Retinal pigment epithelial cell (primary cell): ENCODE measurements at regions not wholly inside any gene's neighbourhood (a gene's known extent, or its start where the extent isn't known, plus 50 kb on each side); places are given as distances from the start of the nearest gene placed in this dataset.

Source experiments
- DNase-seq: peaks from one replicate; pipeline ENCODE4 v3.0.0-alpha.2; 2010; ENCODE audit warnings: low read depth
- H3K4me3 ChIP-seq: 2 replicates; pipeline ENCODE4 v1.5.1; 2011; ENCODE audit warnings: mild to moderate bottlenecking, low read length, control low read depth, moderate library complexity
- TF ChIP-seq, protein P1 (sequence below): conservative IDR thresholded peaks from 2 replicates; pipeline ENCODE4 v1.5.1; 2011; ENCODE audit warnings: low read depth, low read length, control low read depth, inconsistent platforms

DNA sequence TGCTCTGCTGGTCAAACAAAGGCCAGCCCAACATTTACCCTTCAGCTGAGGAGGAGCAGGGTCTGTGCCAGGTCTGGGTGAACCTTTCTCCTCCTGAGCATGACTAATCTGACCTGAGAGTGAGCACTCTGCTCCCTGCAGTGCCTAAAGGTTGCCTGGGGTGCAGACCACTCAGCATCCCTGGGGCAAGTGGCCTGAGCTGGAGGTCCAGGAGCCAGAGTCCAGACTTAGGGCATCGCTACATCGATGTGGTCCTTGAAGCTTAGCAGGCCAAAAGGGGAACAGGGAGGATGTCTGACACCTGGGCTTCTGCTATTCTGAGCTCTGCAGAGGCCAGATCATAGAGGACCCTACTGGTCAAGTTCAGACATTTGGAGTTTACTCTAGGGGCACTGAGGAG, 119.1 kb downstream of the FAM43A start:
- TF ChIP-seq, protein P1, sequence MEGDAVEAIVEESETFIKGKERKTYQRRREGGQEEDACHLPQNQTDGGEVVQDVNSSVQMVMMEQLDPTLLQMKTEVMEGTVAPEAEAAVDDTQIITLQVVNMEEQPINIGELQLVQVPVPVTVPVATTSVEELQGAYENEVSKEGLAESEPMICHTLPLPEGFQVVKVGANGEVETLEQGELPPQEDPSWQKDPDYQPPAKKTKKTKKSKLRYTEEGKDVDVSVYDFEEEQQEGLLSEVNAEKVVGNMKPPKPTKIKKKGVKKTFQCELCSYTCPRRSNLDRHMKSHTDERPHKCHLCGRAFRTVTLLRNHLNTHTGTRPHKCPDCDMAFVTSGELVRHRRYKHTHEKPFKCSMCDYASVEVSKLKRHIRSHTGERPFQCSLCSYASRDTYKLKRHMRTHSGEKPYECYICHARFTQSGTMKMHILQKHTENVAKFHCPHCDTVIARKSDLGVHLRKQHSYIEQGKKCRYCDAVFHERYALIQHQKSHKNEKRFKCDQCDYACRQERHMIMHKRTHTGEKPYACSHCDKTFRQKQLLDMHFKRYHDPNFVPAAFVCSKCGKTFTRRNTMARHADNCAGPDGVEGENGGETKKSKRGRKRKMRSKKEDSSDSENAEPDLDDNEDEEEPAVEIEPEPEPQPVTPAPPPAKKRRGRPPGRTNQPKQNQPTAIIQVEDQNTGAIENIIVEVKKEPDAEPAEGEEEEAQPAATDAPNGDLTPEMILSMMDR, result no peak
- no peak overlapping the region for H3K4me3 ChIP-seq
- no peak for DNase-seq

DNA sequence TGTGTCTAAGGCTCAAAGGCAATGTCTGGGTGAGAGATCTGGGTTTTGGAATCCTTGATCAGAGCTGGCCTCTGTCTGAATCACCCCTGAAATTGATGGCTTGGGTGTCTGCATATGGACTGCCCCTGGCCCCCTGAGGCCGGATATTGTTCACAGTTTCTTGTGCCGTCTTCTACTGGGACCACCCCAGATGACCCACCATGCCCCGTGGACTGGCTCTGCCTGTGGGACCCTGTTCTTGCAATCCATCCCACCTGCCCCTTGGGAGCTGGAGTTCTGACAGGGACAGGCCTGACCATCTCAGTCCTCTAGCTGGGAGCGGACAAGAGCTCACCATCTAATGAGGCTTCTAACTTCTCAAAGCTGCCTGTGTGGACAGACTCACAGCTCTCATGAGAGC, 119.9 kb downstream of the FAM43A start:
- DNase-seq, result no peak
- H3K4me3 ChIP-seq, result no peak overlapping the region
- TF ChIP-seq, protein P1, result no peak

DNA sequence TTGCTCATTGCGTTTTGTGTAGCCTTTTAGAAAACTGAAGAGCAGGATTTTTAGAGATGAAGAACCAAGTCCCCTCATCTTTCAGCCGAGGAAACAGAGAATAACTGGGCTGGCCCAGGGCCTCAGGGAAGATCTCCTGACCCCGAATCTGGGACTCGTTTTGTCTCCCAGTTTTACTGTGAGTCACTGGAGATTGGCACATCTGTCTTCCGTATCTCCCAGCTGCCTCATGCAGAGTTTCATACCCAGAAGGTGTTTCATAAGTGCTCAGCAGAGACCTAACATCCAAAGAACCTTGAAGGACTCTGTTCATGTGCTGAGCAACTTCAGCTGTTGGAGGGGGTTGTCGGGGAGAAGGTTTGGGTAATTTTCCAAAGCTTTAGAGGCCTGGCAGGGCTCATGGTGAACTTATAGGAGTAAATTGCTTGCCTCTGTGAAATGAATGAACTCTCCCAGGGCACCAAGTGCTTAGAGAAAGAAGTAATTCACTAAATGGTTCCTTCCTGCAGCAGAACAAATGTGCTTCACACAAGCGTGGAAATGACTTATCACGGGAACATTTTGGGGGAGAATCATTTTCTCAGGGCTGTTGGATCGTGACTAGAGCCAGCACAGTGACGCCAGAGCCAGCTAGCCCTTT, 121.4 kb downstream of the FAM43A start:
- TF ChIP-seq, protein P1, result no peak
- DNase-seq, result no peak
- no peak overlapping the region for H3K4me3 ChIP-seq

DNA sequence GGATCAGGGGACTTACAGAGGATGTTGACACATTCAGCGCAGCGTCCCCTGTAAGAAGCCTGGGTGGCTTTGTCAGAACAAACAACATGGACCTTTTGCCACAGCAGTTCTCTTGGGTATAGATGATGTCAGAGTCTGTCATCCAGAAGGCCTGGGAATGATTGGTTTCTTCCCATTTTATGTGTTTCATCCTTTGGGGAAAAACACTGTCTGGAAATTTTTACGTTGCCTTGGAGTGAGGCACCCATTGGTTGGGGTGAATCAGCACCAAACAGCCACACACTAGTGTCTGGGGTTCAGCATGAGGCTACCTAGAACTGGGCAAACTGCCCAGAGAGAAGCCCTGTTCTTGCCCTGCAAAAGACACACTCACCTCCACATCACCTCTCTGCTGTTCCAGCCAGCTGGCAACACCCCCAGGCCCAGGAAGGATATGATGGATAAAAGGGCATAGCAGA, 123.0 kb downstream of the FAM43A start:
- TF ChIP-seq, protein P1, result no peak
- H3K4me3 ChIP-seq, result no peak overlapping the region
- DNase-seq, result no peak

DNA sequence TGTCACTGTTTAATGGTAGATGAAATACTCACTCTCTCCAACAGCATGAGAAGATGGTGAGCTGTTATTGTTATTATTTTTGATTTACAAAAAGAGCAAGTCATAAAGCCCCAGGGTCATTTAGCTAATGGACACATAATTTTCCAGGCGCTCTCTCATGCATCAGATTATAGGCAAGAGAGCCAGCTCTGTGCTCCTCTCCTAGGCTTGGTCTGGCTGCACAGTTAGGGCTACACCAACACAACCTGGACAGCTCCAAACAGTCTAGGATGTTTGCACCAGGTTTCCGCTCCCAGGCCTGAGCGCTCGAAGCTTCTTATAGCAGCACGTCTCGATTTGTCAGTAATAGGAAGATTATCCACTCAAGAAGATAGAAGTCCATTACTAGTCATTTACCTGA, 123.7 kb downstream of the FAM43A start:
- H3K4me3 ChIP-seq, result no peak overlapping the region
- TF ChIP-seq, protein P1, result no peak
- no peak for DNase-seq

DNA sequence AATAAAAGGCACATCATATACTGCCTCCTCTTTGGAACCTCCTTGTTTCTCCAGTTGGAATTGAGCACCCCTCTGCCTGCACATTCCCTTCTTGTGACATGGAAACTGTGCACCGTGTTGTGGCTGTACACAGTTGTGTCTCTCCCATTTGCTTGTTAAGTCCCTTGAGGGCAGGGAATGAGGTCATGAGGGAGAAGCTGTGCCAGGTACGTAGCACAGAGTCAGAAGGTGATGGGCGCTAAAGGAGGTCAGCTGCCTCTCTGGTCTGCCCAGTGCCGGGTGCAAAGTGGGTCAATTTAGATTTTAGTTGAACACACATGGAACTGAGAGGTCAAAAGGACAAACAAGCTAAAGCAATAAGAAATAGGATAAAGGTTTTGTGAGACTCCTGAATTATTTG, 124.4 kb downstream of the FAM43A start:
- no peak for DNase-seq
- TF ChIP-seq, protein P1, result no peak
- no peak overlapping the region for H3K4me3 ChIP-seq

DNA sequence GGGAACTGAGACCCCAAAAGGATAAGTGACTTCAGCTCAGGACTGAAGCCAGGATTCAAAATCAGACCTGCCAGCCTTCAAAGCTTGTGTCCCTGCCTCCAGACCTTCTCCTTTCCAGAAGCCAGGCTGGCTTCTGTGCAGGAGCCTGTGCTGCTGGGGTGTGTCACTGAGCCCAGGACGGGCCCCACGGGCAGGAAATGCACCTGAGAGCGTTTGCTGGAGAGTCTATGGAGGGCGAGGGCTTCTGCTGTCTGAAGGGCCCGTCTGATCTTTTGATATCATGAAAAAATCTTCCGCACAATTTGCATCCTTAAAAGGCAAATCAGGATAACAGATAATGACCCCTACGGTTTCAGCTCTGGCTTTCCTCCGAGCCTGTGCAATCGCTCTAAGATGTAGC, 125.4 kb downstream of the FAM43A start:
- no peak overlapping the region for H3K4me3 ChIP-seq
- TF ChIP-seq, protein P1, result no peak
- no peak for DNase-seq
